GM21723 (cell line): ENCODE measurements at regions not wholly inside any gene's neighbourhood (a gene's known extent, or its start where the extent isn't known, plus 50 kb on each side); places are given as distances from the start of the nearest gene placed in this dataset.
"Not testable (repeated sequence)": the region's sequence is repeated elsewhere in the genome, so short reads cannot be mapped to it uniquely, and the experiment has no call there.

Source experiments
- ATAC-seq: cut with Tn5 transposase; IDR thresholded peaks from one replicate; pipeline ENCODE4 v1.9.1; 2021; ENCODE audit warnings: mild to moderate bottlenecking, moderate library complexity; ENCODE audit not compliant: unreplicated experiment

DNA sequence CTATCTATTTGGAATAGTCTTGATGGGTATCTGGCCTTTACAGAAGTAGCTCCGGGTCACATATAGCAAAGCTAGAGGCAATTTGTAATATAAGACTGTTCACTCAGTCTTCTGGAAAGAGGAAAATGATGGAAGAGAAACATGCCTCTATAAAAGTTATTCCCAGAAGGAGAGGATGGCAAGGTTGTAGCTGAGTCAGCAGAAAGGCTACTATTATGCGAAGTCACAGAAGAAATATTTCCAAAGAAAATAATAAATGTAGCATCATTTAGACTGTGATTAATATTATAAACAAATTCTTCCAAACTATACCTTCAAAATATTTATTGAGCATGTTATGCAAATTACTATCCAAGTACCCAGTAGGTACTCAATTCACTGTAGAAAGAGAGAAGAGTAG is 1027.7 kb upstream of the TMEFF2 start:
- ATAC-seq: no peak

DNA sequence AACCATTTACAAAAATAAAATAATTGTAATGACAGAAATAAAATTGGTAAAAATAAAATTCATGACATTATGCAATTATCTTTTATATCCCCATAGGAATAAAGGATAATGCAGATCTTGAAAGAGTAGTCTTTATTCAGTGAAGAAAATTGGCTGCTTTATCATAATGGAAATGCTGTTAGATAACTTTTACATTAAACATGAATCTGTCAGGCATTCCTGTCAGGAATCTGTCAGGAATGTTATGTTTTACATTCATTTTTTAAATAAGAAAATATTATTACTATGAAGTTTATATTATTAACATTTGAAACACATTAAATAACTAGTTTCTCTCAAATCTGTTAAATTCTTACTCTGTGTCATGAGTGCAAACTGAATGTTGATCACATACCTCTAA is 1024.7 kb upstream of the TMEFF2 start:
- ATAC-seq: no peak

DNA sequence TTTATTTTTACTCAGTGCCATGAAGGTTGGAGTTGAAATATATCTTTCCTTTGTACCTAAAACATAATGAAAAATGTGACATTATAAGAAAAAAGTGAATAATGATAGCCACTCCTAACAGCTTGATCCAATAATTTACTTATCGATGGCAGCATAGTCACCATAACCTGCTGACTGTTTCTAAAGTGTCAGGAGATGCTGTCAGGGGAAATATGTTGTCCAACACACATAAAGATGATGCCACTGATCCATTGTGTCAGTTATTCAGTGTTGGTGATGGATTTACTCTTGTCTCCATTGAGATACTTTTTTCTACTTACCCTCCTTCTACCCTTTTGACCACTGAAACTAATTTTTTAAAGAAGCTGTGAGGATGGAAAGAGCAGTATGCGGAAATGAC is 1006.9 kb upstream of the TMEFF2 start:
- no peak for ATAC-seq

DNA sequence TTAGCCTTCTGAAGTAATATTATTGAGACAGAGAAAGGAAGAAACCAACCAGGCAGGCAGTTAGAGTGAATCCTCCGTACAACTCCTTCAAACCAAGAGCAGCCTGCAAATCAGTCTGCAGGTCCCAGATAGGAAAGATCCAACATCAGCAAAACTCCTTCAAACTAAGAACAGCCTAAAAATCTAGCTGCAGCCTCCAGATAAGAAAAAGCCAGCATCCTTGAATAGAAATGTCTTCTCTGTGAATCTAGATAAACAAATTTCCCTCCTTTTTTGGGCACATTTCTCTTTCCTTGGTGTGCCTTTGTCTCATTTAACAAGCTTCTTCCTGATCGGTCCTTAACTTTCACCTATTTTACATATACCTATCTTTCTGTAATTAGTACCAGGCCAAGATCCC is 1004.6 kb upstream of the TMEFF2 start:
- no peak for ATAC-seq

DNA sequence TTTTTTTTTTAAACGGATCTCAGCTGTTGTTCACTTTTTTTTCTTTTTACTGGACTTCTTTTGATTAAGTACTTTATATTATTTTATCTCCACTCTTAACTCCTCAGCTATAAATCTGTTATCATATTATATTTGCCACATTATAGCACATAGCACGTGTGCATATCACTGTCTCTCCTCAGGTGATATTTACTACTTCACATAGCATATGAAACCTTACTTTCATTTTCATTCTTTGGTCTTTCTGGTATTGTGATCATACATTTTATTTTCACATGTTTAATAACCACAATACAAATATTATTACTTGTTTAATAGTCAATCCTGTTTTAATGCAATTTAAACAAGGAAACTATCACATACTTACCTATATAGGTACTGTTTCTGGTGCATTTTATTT is 993.1 kb upstream of the TMEFF2 start:
- peak; percentile 74 for ATAC-seq

DNA sequence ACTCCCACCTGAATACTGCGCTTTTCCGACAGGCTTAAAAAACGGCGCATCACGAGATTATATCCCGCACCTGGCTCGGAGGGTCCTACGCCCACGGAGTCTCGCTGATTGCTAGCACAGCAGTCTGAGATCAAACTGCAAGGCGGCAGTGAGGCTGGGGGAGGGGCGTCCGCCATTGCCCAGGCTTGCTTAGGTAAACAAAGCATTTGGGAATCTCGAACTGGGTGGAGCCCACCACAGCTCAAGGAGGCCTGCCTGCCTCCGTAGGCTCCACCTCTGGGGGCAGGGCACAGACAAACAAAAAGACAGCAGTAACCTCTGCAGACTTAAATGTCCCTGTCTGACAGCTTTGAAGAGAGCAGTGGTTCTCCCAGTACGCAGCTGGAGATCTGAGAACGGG is 976.2 kb upstream of the TMEFF2 start:
- not testable (repeated sequence) for ATAC-seq

DNA sequence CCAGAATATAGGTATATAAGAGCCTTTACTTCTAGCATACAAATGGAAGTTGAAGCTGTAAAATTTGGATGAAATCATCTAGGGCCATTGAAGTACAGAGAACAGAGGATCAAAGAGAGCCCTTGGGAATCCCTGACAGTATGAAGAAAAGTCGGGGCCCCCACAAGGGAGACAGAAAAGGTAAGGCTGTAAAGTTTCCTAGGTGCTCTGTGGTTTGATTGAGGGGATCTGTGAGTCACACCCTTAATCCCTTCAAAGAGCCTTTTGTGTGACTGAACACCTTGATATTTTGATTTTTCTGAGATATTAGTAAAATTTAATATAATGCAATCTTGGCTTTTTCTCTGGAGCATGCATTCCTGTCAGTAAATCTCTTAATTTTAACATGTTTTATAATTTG is 961.7 kb upstream of the TMEFF2 start:
- ATAC-seq: no peak

DNA sequence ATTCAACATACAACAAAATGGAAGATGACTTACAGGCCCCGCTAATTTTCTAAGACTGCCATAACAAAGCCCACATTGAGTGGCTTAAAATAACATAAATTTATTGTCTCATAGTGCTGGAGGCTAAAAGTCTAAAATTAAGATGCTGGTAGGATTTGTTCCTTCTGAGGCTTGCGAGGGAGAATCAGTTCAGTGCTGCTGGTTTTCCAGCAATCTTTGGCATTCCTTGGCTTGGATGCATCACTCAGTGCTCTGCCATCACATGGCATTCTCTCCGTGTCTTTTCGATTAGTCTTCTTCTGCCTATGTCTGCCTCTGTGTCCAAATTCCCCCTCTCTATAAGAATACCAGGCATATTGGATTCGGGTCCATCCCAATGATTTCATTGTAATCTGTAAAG is 959.3 kb upstream of the TMEFF2 start:
- no peak for ATAC-seq

DNA sequence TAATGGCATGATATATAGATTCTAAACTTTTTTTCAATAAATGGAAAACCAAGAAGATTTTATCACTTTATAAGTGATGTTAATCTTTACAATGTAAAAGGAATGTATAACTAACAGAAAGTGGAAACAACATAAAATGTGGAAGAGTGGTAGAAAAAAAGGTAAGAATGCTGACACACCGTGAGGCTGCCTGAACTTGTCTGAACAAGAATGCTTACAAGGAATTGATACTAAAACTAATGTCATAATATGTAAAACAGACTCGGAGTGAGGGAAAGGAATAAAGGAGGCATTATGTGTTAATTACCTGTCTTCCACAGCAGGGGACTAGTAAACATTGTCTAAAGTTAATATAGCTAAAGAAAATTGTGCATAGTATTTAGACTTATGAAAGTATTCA is 958.8 kb upstream of the TMEFF2 start:
- ATAC-seq: no peak

DNA sequence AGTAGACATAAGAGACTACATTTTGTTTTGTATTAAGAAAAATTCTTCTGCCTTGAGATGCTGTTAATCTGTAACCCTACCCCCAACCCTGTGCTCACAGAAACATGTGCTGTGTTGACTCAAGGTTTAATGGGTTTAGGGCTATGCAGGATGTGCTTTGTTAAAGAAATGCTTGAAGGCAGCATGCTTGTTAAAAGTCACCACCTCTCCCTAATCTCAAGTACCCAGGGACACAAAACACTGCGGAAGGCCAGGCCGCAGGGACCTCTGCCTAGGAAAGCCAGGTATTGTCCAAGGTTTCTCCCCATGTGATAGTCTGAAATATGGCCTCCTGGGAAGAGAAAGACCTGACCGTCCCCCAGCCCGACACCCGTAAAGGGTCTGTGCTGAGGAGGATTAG is 947.7 kb upstream of the TMEFF2 start:
- not testable (repeated sequence) for ATAC-seq

DNA sequence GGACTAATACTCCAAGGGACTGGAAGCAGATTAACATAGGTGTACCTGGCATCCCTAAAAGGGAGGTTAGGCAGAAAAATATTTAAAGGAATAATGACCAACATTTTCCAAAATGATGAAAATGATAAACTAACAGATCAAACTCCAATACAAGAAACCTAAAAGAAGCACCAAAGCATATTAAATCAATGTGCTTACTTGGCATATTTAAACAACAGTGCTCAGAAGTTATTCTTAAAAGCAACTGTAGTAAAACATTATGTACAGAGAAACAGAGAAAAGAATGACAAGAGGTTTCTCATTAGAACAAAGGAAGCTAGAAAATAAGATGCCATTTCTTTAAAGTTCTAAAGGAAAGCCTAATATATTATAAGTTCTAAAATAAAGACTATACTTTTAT is 947.3 kb upstream of the TMEFF2 start:
- ATAC-seq: no peak

DNA sequence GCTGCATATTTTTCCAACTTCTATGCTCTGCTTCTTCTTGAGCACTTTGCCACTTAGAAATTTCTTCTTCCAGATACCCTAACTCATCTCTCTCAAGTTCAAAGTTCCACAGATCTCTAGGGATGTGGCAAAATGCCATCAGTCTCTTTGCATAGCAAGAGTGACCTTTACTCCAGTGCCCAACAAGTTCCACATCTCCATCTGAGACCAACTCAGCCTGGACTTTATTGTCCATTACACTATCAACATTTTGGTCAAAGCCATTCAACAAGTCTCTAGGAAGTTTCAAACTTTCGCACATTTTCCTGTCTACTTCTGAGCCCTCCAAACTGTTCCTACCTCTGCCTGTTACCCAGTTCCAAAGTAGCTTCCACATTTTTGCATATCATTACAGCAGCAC is 946.2 kb upstream of the TMEFF2 start:
- not testable (repeated sequence) for ATAC-seq

DNA sequence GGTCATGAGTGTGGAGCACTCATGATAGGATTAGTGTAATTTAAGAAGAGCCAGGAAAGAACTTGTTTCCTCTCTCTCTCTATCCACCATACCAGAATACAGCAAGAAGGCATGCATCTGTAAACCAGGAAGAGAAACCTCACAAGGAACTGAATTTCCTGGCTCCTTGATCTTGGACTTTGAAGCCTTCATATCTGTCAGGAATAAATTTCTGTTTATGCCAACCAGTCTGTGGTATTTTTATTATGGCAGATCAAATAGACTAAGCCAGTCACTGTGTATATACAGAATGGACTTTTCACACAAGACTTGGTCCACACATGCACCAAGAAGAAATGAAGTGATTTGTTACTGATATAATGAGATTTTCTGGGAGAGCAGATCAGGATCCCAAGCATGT is 930.1 kb upstream of the TMEFF2 start:
- no peak for ATAC-seq

DNA sequence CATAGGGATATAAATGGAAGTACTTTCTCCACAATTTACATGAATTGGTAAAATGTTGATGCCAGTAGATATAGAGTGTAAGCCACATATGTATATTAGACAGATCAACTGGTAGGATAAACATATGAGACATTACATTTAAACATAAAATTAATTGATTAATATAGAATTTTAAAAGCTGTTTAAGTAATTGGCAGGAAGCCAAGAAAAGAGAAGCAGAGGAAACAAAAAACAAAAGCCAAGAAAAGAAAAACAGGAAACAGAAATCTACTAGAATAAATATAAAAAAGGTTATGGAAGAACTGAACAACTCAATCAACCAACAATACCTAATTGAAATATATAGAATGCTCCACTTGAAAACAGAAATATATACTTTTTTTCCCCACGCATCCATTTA is 920.1 kb upstream of the TMEFF2 start:
- ATAC-seq: no peak

DNA sequence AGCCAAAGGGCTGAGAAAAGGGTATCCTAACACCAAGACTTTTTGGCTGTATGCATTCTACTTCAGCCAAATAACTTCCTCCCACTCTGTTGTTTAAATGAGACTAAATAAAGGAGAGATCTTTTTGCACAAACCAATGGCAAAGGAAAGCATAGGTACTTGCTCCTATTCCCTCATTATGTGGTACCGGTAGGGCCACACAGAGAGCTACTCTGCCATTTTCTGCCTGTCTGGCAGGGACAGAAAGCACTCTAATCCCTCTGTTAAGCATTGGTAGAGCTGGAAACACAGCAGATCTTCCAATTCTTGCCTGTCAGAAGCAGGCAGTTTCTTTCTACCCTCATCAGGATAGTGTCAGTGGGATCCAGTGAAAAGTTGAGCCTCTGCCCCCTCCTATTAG is 918.3 kb upstream of the TMEFF2 start:
- no peak for ATAC-seq

DNA sequence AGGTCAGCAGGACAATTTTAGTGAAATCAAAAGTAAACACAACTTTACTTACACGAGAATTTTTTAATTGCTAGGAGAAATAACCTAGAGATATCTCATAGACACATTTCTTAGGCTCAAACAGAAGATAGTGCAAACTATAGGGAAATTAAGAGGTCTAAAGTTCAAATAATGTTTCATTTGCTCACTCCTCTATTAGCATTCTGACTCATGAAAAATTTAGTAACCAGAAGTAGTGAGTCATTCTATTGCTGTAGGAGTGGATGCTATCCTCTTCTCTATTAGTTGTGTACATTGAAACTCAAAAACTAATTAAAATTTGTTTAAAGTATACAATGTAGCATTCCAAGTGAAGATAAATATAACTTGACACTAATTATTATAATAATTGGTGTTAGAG is 908.3 kb upstream of the TMEFF2 start:
- ATAC-seq: no peak

DNA sequence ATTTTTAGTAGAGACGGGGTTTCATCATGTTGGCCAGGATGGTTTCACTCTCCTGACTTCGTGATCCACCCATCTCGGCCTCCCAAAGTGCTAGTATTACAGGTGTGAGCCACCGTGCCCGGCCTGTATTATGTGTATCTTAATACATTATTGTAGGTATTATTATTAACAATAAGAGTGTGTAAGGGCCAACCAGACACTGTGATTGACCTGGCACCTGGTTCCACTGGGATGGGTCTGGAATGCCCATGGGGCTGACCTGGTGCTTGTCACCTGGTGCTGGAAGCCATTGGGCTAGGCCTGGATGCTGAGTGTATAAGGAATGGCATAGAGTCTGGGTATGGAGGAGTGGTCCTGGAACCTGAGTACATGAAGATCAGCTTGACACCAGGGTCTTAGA is 906.9 kb upstream of the TMEFF2 start:
- ATAC-seq: no peak

DNA sequence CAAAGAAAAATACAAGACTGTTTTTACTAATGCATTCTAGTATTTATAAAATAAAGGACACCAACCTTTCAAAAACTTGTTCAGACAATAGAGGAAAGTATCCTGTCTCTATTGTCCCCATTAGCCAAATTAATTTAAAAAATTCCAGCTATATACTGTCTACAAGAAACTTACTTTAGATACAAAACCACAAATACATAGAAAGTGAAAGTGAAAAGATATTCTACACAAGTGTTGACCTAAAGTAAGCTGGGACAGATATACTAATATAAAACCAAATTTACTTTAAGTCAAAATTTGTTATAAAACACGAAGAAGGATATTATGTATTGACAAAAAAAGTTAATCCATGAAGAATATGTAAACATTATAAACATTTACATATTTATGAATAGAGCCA is 893.3 kb upstream of the TMEFF2 start:
- no peak for ATAC-seq

DNA sequence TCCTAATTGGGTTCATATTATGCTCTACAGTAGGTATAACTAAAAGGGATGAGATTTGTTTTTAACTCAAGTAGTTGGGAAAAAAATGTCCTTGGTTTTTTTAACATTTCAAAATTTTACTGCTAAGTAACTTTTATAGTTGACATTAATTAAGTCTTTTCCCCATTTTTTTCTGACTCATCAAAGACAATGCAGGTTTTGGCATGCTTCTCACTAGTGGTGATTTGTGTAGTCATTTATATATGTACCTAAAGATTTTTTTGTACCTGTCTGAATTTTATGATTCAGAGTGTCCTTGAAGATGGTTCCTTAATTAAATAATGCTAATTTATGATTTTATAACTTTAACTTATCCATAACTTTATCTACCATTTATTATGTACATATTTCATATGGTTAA is 882.3 kb upstream of the TMEFF2 start:
- ATAC-seq: no peak

DNA sequence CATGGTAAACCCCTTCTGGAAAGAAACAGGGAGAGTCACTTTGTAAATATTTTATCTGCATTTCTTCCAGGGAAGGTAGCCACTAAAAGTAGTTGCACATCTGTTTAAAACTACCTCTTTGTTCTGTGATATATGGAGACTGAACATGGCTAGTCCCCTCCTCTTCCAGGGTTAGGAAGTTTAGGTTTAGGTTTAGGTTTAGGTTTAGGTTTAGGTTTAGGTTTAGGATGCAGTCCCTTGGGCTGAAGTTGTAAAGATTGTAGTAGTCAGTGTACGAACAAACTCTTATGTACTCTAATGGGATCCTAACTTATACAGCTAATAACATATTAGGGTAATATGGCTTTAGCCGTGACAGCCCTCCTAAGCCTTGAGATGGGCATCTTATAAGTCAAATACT is 880.2 kb upstream of the TMEFF2 start:
- no peak for ATAC-seq

DNA sequence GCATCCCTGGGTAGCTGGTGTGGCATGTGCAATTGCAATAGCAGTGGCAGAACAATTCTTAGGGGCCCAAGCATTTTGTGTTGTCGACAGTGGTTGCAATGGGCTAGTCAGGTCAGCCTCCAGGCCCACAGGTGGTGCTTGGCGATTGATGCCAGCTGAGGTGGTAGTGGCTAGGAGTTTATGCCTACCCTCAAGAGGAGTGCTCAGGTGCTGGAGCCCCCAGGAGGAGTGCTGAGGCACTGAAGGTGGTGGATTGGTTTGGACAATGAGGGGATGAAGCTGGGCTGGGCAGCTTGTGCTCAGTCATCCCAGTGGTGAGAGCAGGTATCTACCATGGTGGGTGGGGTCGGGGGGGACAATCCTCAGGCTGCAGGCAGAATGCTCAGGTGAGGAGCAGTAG is 877.9 kb upstream of the TMEFF2 start:
- ATAC-seq: no peak

DNA sequence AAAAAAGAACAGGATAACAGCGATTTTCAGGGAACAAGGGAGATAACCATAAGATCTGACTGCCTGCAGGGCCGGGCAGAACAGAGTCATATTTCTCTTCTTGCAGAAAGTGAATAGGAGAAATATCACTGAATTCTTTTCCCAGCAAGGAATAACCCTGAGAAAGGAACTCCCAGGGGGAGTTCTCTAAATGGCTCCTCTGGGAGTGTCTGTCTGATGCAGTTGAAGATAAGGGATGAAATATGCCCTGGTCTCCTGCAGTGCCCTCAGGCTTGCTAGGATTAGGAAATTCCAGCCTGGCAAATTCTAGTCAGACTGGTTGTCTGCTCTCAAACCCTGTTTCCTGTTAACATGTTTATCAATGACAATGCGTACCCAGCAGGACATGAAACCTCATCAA is 830.8 kb upstream of the TMEFF2 start:
- not testable (repeated sequence) for ATAC-seq

DNA sequence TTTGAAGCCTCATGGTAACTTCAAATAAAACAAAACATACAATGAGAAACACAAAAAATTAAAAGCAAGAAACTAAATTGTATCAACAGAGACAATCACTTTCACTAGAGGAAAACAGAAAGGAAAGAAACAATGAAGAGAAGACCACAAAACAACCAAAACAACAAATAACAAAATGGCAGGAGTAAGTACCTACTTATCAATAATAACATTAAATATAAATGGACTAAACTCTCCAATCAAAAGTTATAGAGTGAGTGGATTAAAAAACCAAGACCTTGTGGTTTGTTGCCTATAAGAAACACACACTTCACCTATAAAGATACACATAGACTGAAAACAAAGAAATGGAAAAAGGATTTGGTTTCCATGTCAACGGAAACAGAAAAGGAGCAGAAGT is 830.1 kb upstream of the TMEFF2 start:
- ATAC-seq: no peak

DNA sequence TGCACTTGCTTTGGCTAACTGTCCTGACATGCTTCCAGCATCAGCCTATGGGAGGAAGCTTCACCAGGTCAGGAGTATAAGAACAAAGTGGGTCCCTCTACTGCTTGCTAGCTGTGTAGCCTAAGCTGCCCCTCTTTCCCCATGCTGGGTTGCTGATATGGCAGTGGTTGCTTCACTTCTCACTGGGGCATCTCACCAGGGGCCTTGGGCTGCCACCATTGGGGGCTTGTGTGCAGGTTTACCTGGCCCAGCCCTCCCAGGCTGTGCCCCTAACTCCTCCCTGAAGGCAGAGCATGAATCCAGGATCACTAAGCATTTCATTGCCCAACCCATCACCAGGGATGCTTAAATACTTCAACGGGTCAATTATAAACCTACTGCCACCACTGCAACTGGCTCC is 817.1 kb upstream of the TMEFF2 start:
- ATAC-seq: no peak
